Rectal smooth muscle tissue (tissue), 1 donor: ENCODE measurements at regions not wholly inside any gene's neighbourhood (a gene's known extent, or its start where the extent isn't known, plus 50 kb on each side); places are given as distances from the start of the nearest gene placed in this dataset.
"Not testable (repeated sequence)": the region's sequence is repeated elsewhere in the genome, so short reads cannot be mapped to it uniquely, and the experiment has no call there.

Experiments used
- H3K27ac ChIP-seq: one replicate; pipeline ENCODE4 v1.7.0; 2013; ENCODE audit warnings: low read depth, low read length, inconsistent platforms
- H3K27me3 ChIP-seq: one replicate; pipeline ENCODE4 v1.7.0; 2013; ENCODE audit warnings: low read length; ENCODE audit not compliant: control insufficient read depth, insufficient read depth
- H3K36me3 ChIP-seq: one replicate; pipeline ENCODE4 v1.7.0; 2013; ENCODE audit warnings: low read length; ENCODE audit not compliant: control insufficient read depth, insufficient read depth
- H3K4me1 ChIP-seq: one replicate; pipeline ENCODE4 v1.7.0; 2013; ENCODE audit warnings: low read length; ENCODE audit not compliant: control insufficient read depth, insufficient read depth
- H3K4me3 ChIP-seq: one replicate; pipeline ENCODE4 v1.7.0; 2013; ENCODE audit warnings: low read length
- H3K9ac ChIP-seq: one replicate; pipeline ENCODE4 v1.7.0; 2013; ENCODE audit warnings: low read length

DNA sequence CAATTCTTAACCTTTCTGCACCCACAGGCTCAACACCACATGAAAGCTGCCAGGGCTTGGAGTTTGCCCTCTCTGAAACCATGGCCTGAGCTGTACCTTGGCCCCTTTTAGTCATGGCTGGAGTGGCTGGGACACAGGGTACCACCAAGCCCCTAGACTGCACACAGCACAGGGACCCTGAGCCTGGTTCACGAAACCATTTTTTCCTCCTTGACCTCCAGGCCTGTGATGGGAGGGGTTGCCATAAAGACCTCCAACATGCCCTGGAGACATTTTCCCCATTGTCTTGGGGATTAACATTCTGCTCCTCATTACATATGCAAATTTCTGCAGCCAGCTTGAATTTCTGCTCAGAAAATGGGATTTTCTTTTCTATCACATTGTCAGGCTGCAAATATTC, 113.4 kb downstream of the XPNPEP1 start:
- not testable (repeated sequence) for H3K27ac ChIP-seq, H3K9ac ChIP-seq, H3K4me1 ChIP-seq, H3K27me3 ChIP-seq, H3K36me3 ChIP-seq, H3K4me3 ChIP-seq

DNA sequence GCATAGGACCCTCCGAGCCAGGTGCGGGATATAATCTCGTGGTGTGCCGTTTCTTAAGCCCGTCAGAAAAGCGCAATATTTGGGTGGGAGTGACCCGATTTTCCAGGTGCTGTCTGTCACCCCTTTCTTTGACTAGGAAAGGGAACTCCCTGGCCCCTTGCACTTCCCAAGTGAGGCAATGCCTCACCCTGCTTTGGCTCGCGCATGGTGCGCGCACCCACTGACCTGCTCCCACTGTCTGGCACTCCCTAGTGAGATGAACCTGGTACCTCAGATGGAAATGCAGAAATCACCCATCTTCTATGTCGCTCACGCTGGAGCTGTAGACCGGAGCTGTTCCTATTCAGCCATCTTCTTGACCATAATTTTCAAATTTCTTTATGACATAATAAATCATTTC, 122.1 kb downstream of the XPNPEP1 start:
- not testable (repeated sequence) for H3K27me3 ChIP-seq, H3K4me1 ChIP-seq, H3K27ac ChIP-seq, H3K9ac ChIP-seq, H3K36me3 ChIP-seq, H3K4me3 ChIP-seq

DNA sequence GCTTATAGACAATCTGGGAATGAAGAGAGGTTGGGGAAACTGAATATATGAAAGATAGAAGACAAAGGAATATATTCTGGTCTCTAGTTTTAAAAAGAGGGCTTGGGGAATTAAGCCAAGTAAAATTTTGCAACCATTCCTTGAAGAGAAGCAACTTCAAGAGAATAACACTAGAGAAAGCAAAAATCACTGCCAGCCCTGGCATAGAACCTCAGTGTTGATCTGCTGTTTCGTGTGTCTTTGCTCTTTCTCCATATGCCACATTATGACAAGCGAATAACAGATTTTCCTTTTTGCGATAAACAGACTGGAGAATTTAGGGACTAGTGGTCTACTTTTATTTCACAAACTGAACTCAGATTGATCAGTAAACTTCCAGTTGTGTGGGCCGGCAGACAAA, 132.7 kb downstream of the XPNPEP1 start:
- Histone ChIP-seq H3K27ac (no peak overlapping the region), H3K4me1 (no peaks in the 10 kb centered on the region), H3K9ac (no peak overlapping the region), H3K4me3 (no peak overlapping the region), H3K27me3 (no peaks in the 10 kb centered on the region), H3K36me3 (no peaks in the 10 kb centered on the region)

DNA sequence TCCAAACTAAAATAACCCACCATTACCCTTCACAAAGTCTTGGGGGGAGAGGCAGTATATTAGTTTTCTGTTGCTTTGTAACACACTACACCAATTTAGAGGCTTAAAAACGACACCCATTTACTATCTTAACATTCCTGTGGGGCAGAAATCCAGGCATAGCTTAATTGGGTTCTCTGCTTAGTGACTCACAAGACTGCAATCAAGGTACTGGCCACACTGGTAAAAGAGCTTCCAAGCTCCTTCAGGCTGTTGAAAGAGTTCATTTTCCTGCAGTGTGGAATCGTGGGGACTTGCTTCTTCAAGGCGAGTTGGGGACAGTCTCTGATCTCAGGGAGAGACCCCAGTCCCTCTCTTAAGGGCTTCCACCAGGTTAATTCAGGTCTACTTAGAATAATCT, 139.1 kb downstream of the XPNPEP1 start:
- Histone ChIP-seq H3K4me3 (no peak overlapping the region), H3K36me3 (no peaks in the 10 kb centered on the region), H3K9ac (no peak overlapping the region), H3K27ac (no peak overlapping the region), H3K27me3 (no peaks in the 10 kb centered on the region), H3K4me1 (no peaks in the 10 kb centered on the region)

DNA sequence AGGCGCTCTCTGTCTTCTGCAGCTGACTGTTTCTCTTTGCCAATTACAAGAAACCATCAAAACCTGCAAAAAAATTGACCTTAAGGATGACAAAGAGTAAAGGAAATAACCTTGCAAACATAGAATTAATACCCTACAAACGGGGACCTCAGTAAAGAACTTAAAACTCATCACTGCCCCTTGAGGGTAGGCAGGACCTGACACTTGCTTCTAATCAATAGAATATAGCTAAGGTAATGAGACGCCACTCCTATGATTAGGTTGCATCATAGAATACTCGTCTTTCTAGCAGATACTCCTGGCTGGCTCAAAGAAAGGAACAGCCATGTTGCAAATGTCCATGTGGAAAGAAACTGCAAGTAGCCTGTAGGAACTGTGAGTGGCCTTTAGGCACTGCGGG, 140.0 kb downstream of the XPNPEP1 start:
- H3K4me1 ChIP-seq = no peaks in the 10 kb centered on the region
- H3K4me3 ChIP-seq = no peak overlapping the region
- H3K27me3 ChIP-seq = no peaks in the 10 kb centered on the region
- H3K36me3 ChIP-seq = no peaks in the 10 kb centered on the region
- H3K9ac ChIP-seq = no peak overlapping the region
- H3K27ac ChIP-seq = no peak overlapping the region

DNA sequence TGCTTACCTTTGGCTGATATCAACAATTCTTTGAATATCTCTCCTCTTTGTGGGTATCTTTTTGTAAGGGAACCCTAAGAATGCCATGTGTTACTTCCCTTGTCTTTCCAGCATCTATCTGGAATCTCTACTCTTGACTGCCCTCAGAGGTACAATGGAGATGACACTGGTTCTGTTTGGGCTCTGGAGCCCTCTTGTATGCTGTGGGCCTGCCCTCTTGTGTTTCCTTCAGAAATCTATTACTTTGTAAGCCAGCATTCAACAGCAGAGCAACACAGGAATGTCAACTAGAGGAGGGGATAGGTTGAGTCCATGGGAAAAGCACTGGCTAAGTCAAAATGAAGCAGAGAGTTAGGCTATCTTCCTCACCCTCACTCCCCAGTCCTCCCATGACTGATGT, 142.3 kb downstream of the XPNPEP1 start:
- Histone ChIP-seq H3K36me3 (no peaks in the 10 kb centered on the region), H3K27ac (no peak overlapping the region), H3K4me3 (no peak overlapping the region), H3K27me3 (no peaks in the 10 kb centered on the region), H3K4me1 (no peaks in the 10 kb centered on the region), H3K9ac (no peak overlapping the region)

DNA sequence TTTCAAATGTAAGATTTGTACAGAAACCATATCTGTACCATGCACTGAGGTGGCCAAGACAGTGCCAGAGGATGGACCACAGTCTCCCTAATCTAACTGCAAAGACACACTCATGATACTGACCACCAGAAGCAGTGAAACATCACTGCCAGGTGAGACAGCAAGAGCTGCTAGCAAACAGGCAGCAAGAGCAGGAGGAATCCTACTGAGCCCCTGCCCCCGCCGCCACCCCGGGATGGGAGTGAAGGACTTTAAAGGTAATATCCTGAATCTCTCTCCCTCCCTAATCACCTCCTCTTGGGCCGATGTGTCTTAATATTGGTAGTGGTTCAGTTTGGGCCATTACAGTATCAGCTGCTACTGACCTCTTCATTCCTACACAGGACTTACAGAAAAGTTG, 144.3 kb downstream of the XPNPEP1 start:
- Histone ChIP-seq H3K4me1 (no peaks in the 10 kb centered on the region), H3K27ac (no peak overlapping the region), H3K27me3 (no peaks in the 10 kb centered on the region), H3K36me3 (no peaks in the 10 kb centered on the region), H3K4me3 (no peak overlapping the region), H3K9ac (no peak overlapping the region)

DNA sequence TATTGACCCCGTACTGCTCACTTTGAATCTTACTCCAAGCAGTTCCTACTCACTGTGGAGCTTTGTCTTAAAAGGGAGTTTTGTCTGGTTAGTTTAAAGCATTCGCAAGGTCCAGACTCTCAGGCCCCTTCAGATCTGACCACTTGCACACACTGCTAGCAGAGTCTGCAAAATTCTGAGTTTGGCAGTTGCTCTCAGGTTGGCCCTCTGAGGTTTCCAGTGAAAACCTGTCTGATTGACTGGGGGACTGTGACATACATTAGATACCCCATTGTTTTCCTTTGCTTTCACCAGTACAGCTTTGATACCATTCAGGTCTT, 149.2 kb downstream of the XPNPEP1 start:
- Histone ChIP-seq H3K4me3 (no peak overlapping the region), H3K27ac (no peak overlapping the region), H3K36me3 (no peaks in the 10 kb centered on the region), H3K9ac (no peak overlapping the region), H3K27me3 (no peaks in the 10 kb centered on the region), H3K4me1 (no peaks in the 10 kb centered on the region)

DNA sequence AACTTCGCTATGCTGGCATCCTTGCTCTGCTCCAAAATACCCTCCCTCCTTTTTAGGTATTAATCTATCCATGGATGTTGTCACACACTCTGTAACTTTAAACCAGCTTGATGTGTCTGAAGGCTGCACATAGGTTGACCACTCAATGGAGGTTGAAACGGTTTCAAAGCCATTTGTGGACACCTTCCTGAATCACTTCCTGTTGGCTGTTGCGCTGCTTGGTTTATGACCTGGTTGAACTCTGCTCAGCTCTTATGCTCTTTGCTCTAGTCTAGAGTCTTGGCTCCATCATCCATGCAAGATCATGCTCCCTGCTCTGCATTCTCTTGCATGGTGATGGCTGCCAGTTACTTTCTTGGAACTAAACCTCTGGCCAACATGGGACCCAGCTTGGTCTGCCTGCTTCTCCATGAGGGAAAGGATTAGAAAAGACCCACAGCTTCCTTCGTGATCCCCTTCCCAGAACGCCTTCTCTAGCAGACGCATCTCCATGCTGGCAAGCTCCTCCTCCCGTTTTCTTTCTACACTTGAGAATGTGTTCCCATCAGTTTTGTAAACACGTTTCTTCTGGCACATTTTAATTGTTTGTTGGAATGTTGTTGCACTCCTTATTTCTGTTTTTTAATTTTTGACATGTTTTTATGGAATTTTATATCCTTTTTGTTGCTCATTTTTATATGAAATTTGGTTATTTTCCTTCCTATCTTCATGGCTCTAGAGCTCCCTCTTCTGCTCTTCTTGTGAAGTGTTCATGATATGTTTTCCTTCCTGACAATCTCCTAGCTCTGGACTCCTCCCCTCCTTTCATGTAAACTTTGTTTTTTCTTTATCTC, 149.8 kb downstream of the XPNPEP1 start:
- H3K36me3 ChIP-seq = no peaks in the 10 kb centered on the region
- no peaks in the 10 kb centered on the region for H3K27me3 ChIP-seq
- H3K27ac ChIP-seq = no peak overlapping the region
- no peak overlapping the region for H3K9ac ChIP-seq
- H3K4me3 ChIP-seq = no peak overlapping the region
- H3K4me1 ChIP-seq = no peaks in the 10 kb centered on the region

DNA sequence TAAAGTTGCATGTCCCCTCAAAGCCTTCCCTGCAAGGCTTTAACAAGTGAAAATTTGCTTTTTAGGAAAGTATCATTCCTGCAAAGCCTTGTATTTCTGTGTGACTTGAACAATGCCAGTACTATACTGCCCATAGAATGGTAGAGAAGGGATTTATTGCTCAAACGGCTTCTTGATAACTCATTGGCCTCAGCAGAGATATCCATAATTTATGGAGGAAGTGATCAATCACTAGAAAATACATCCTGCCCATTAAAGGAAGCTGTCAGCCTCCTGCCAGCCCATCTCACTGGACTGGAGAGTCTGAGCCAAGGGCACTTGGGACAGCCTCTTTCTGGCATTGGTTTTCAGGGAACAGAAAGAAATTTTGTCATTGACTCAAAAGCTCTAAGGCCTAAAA, 152.6 kb downstream of the XPNPEP1 start:
- Histone ChIP-seq H3K27me3 (no peaks in the 10 kb centered on the region), H3K4me1 (no peaks in the 10 kb centered on the region), H3K27ac (no peak overlapping the region), H3K4me3 (no peak overlapping the region), H3K9ac (no peak overlapping the region), H3K36me3 (no peaks in the 10 kb centered on the region)

DNA sequence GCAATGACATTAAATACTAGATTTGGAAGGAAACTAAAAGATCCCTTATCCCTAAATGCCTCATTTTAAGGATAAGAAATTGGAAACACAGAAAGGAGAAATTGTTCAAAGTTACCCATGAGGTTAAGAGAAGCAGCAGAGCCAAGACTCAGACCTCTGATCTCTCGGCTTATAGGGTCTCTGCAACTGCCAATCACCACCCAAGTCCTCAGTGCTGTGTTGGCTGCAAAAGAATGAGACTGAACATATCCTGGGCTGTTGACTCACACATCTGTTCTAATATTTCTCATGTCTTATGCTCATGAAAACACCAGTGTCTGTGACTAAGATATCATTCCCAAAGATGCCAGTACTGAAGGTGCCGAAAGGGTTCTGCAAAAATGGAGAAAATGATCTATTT, 153.3 kb downstream of the XPNPEP1 start:
- H3K27ac ChIP-seq = no peak overlapping the region
- H3K4me1 ChIP-seq = no peaks in the 10 kb centered on the region
- H3K9ac ChIP-seq = no peak overlapping the region
- H3K27me3 ChIP-seq = no peaks in the 10 kb centered on the region
- no peak overlapping the region for H3K4me3 ChIP-seq
- no peaks in the 10 kb centered on the region for H3K36me3 ChIP-seq

DNA sequence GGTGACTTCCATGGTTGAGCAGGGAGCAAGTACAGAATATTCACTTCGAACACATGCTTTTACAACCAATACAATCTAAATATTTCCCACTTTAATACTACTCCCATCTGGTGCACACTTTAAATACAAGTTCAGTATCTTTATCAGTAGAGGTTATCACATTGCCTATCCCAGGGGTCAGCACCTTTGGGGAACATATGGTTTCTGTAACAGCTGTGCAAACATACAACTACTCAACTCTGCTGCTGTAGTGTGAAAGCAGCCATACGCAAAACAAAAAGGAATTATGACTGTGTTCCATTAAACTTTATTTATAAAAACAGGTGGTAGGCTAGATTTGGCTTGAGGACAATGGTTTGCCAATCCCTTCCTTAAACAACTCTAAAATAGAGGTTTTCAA, 157.5 kb downstream of the XPNPEP1 start:
- Histone ChIP-seq H3K36me3 (no peaks in the 10 kb centered on the region), H3K4me1 (no peaks in the 10 kb centered on the region), H3K4me3 (no peak overlapping the region), H3K27me3 (no peaks in the 10 kb centered on the region), H3K27ac (no peak overlapping the region), H3K9ac (no peak overlapping the region)

DNA sequence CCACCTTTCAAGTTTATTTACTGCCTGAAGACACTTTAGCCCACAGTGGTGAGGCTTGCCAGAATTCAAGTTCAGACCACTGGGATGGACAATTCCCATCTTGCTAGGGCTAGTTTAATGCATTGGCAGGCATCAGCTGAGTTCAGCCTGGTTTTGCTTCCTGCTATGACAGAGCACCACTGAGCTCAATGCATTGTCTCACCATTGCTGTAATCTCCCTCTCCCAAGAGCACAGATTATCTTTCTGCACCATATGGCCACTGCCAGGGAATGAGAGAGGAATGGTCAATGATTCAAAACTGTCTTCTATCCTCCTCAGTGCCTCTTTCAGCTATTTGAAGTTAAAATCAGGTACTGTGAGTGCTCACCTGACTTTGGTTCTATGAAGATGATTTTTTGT, 160.8 kb downstream of the XPNPEP1 start:
- Histone ChIP-seq H3K9ac (no peak overlapping the region), H3K4me1 (no peaks in the 10 kb centered on the region)

More for the DNA sequence above, 160.8 kb downstream of the XPNPEP1 start:
- Histone ChIP-seq H3K27ac (no peak overlapping the region), H3K27me3 (no peaks in the 10 kb centered on the region), H3K36me3 (no peaks in the 10 kb centered on the region), H3K4me3 (no peak overlapping the region)
